Middle frontal gyrus (tissue), 1 donor: ENCODE measurements at regions not wholly inside any gene's neighbourhood (a gene's known extent, or its start where the extent isn't known, plus 50 kb on each side); places are given as distances from the start of the nearest gene placed in this dataset.
"Not testable (repeated sequence)": the region's sequence is repeated elsewhere in the genome, so short reads cannot be mapped to it uniquely, and the experiment has no call there.

Experiments
- DNase-seq: peaks from one replicate; pipeline ENCODE4 v3.0.0-alpha.2; 2015; ENCODE audit warnings: low spot score; ENCODE audit errors: extremely low spot score

GRCh38 chr12:67455236-67455635 is 186.1 kb downstream of the CAND1 start:
- DNase-seq = no peak

- peak; percentile 7 for DNase-seq
These were observed 187.3 kb downstream of the CAND1 start for GRCh38 chr12:67456431-67456901.

GRCh38 chr12:67457136-67457535 is 188.0 kb downstream of the CAND1 start:
- DNase-seq = no peak

DNA sequence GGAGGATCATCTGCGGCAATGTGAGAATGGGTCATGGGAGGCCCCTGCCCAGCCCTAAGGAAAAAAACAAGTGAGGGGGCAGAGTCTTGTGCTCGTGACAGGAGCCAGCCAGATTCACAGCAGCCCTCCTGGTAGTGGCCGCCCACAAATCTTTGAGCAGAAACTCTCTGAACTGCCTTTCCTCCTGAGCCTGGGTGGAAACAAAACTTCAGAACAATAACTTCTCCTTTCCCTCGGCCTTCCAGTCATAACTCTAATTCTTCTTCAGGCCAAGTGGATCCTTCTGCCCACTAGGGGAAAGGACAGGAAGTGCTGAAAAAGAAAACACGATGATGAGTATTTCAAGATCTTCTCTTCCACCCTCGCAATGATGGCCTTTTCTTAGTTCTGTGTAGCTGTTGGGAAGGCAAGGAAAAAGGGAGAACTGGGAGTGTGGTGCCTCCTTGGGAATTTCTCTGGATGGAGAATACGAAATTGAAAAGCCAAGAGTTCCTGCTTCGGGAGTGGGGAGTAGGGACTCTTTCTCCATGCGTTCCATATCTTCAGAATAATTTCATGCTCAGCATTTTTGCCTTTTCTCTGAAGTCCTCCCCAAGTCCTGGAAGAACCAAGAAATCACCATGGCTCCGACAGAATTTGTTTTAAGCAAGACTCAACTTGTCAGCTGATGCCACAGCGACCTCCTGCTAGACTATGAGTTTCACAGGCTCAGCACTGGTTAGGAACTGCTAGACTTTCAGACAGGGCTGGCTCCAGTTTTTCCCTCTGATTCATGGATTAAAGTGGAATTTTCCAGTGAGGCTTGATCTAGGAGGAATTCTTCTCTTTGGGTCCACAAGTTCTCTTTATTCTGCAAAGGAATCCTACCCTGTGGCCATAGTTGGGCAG is 188.9 kb downstream of the CAND1 start:
- DNase-seq = peak; percentile 11

GRCh38 chr12:67459173-67459572 is 189.4 kb upstream of the DYRK2 start:
- DNase-seq = no peak

DNA sequence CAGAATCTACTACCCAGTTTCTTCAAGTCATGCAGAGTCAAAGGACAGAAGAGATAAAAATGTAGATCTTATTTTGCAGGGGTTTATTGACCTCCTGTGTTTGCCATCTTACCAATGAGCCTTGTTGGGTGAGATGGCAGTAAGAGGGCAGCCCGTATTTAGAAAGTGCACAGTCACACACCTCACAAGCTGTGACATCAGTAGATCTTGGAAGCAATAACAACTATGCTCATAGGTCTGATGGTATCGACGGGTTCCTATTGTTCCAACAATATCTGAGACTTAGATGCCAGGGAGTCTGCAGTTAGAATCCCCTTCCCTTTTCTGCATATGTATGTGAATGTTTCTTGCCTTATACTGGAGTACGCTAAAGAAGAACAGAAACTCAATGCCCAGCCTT is 189.0 kb upstream of the DYRK2 start:
- no peak for DNase-seq

DNA sequence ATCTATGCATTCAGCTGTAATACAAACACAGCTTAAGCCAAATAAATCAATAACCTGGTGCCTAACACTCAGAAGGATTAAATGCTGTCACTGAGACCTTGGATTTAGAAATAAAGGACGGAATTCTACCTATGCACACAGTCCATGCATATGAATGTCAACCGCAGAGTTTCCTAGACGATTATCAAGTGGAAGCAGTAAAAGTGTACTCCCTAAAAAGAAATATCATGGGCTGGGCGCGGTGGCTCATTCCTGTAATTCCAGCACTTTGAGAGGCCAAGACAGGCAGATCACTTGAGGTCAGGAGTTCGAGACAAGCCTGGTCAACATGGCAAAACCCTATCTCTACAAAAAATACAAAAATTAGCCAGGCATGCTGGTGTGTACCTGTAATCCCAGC is 188.2 kb upstream of the DYRK2 start:
- no peak for DNase-seq

DNA sequence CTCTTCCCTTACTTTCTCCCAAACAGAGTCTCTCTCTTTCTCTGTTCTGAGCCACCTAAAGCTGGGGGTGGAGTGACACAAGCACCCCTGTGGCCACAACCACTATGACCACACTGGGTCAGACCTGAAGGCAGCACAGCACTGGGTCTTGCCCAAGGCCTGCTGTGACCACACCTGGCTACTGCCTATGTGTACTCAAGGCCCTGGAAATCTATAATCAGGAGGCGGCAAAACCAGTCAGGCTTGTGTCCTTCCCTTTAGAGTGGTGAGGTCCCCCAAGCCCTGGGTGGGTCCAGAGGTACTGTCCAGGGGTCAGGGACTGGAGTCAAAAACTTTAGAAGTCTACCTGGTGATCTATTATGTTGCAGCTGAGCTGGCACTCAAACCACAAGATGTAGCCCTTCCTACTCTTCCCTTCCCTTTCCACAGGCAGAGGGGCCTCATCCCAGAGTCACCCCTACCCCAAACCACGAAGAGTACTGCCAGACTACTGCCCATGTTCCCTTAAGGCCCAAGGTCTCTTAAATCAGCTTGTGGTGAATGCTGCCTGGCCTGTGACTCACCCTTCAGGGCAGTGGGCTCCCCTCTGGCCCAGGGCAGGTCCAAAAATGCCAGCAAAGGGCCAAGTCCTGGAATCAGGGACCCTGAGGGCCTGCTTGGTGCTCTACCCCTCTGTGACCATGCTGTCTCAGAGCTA is 179.8 kb upstream of the DYRK2 start:
- DNase-seq = no peak

DNA sequence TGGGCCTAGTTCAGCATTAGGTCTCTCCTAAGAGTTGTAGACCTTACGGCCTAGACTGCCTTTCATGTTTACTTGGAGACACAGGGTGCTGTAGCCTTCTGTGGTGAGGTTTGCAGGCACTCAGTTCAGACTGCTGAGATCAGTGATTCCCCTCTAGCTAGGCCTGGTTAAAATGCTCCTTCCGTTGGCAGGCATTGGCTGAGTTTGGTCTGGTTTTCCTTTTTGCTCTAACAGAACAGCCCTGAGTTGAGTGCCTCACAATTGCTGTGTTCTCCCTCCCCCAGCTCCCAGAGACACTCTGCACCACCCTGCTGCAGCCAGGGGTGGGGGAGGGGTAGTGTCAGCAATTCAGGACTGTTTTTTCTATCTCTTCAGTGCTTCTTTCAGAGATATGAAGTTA is 178.9 kb upstream of the DYRK2 start:
- DNase-seq = no peak

GRCh38 chr12:67471810-67472209 is 176.7 kb upstream of the DYRK2 start:
- DNase-seq = peak; percentile 50

DNA sequence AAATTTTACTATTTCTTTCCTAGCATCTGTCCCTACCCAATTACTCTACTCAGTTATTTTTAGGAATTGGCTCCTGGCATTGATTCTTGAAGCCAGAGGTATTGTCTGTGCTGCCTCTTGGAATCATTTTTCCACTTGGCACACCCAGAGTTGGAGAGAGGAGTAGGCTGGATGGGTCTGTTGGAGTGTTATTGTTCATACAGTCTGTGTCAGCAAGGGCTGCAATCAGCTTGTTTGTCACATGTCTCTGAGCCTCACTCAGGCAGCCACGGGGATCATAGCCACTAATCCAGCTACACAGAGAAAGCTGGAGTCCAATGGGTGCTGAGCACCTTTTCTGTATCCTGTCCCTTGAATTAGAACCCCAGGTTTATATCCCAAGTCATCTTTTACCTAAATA is 176.0 kb upstream of the DYRK2 start:
- DNase-seq = no peak

GRCh38 chr12:67474934-67475620 is 173.5 kb upstream of the DYRK2 start:
- DNase-seq = no peak

DNA sequence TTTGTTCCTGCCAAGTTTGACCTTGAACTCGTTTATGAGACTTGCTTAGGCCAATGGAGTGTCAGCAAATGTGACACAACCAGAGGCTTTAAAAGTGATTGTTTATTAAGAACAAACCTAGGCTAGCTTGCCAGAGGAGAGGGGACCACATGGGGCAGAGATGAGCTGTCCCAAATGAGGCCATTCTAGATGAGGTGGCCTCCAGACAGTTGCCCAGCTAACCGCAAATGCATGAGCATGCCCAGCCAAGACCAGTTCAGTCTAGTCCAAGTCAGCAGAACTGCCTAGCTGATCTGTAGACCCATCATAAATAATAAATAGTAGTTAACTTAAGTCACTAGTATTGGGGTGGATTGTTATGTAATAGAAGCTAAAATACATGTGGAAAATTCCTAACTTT is 172.8 kb upstream of the DYRK2 start:
- no peak for DNase-seq

- no peak for DNase-seq
These were observed 170.8 kb upstream of the DYRK2 start for GRCh38 chr12:67477681-67478265.

DNA sequence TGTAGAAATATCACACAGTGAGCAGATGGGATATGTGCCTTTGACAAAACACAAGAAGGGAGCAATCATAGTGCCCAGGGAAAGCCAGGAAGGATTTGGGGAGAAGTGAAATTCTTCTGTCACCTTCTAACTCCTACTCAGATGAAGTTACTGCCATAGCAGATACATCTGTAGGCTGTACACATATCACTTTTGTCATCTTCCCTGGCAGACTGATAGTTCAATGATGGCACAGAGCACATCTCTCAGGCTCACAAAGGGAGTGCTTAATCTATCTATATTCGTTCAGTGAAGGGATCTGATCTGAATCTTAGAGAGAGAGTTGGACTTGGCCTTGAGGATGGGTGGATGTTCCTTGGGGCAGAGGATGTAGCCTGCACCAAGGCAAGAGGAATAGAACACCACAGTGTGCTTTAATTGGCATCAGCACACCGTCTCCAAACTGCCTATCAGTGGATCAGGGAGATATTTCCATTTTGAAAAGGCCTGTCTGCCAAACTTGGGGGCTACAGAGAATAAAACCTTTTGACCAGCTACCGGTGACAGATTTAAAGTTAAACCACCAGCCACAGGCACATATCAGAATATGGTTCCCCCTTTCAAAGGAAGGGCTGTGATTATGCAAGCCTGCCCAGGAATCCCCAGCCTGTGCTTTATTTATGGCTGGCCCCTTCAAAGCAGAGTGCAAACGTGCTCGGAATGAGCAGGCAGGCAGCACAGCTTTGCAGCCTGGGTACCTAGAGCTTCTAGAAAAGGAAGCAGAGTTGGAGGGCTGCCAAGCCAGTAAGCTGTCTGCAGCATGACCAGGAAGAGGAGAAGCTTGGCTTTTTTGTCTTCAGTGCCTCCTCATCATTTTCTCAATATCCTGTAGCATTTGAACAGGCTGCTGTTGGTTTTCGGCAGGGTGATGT is 165.5 kb upstream of the DYRK2 start:
- DNase-seq = peak; percentile 58

GRCh38 chr12:67483871-67484554 is 164.5 kb upstream of the DYRK2 start:
- no peak for DNase-seq

GRCh38 chr12:67484791-67485480 is 163.6 kb upstream of the DYRK2 start:
- no peak for DNase-seq

- DNase-seq = no peak
These were observed 161.9 kb upstream of the DYRK2 start for GRCh38 chr12:67486671-67487070.

GRCh38 chr12:67488349-67488748 is 160.2 kb upstream of the DYRK2 start:
- not testable (repeated sequence) for DNase-seq
